HepG2 (cell line): ENCODE measurements at regions not wholly inside any gene's neighbourhood (a gene's known extent, or its start where the extent isn't known, plus 50 kb on each side); places are given as distances from the start of the nearest gene placed in this dataset.

Experiments used
- CTCF ChIP-seq: sonication (generic); formaldehyde crosslinking; IDR thresholded peaks from 2 replicates; pipeline ENCODE4 v1.5.0; 2020; ENCODE audit warnings: mild to moderate bottlenecking, missing genetic modification reagents, moderate library complexity
- EZH2 ChIP-seq: conservative IDR thresholded peaks from 2 replicates; pipeline ENCODE4 v1.6.1; 2012; ENCODE audit warnings: mild to moderate bottlenecking, low read depth, low read length, moderate library complexity
- FOXP4 ChIP-seq: sonication (generic); formaldehyde crosslinking; IDR thresholded peaks from 2 replicates; pipeline ENCODE4 v1.4.0; 2020; ENCODE audit warnings: missing genetic modification reagents
- HNF1A ChIP-seq, 2 experiments: sonication (generic) in 1 of 2; formaldehyde crosslinking in 1 of 2; IDR thresholded peaks; 2 replicates each; pipeline versions ENCODE4 v1.4.0 to v1.6.1; 2016 to 2020; ENCODE audit warnings: borderline replicate concordance in 1 of 2, low read depth in 1 of 2, mild to moderate bottlenecking in 1 of 2, missing genetic modification reagents in 1 of 2
- MAZ ChIP-seq, 2 experiments: sonication (generic) in 1 of 2; formaldehyde crosslinking in 1 of 2; IDR thresholded peaks; 2 replicates each; pipeline versions ENCODE4 v1.5.0 to v1.6.1; 2012 to 2020; ENCODE audit warnings: low read depth in 2 of 2, mild to moderate bottlenecking in 2 of 2, borderline replicate concordance in 1 of 2, improper control_type of control experiment in 1 of 2, low read length in 1 of 2, missing genetic modification reagents in 1 of 2, moderate library complexity in 1 of 2
- RARA ChIP-seq: IDR thresholded peaks from 2 replicates; pipeline ENCODE4 v1.6.1; 2016; ENCODE audit warnings: missing genetic modification reagents, missing compliant biosample characterization
- SAP130 ChIP-seq: IDR thresholded peaks from 2 replicates; pipeline ENCODE4 v1.6.1; 2016; ENCODE audit warnings: low read depth
- SOX13 ChIP-seq, 3 experiments: fragments of 450-650 bp in 1 of 3; sonication (generic) in 1 of 3; formaldehyde crosslinking in 1 of 3; IDR thresholded peaks in 2 of 3; conservative IDR thresholded peaks in 1 of 3; 2 replicates each; pipeline versions ENCODE4 v1.5.0 to v1.6.1; 2016 to 2020; ENCODE audit warnings: antibody characterized with exemption in 1 of 3, mild to moderate bottlenecking in 1 of 3, missing compliant biosample characterization in 1 of 3, missing genetic modification reagents in 1 of 3, moderate library complexity in 1 of 3
- ZNF629 ChIP-seq: sonication (generic); formaldehyde crosslinking; conservative IDR thresholded peaks from 2 replicates; pipeline ENCODE4 v1.5.0; 2020; ENCODE audit warnings: missing genetic modification reagents

GRCh38 chr3:191119415-191120295 is 79.4 kb upstream of the OSTN start (continued):
- TF ChIP-seq CTCF (no peak), EZH2 (no peak), MAZ (IDR thresholded peaks at IDR 0.05; ENCODE audit: borderline replicate concordance, low read depth, low read length) (no peak), MAZ (CRISPR knock-in tag; IDR thresholded peaks at IDR 0.05; ENCODE audit: low read depth) (no peak), RARA (CRISPR knock-in tag) (peak; percentile 8; the same call in 1 of the 2 replicates), ZNF629 (CRISPR knock-in tag) (peak; percentile 71), HNF1A (IDR thresholded peaks at IDR 0.05; ENCODE audit: low read depth) (peak; percentile 43; the same call in 1 of the 2 replicates), HNF1A (CRISPR knock-in tag; IDR thresholded peaks at IDR 0.05; ENCODE audit: borderline replicate concordance) (peak; percentile 26; the same call in 1 of the 2 replicates), FOXP4 (CRISPR knock-in tag) (peak; percentile 27; the same call in 1 of the 2 replicates), SOX13 (IDR thresholded peaks at IDR 0.05) (no peak), SOX13 (CRISPR knock-in tag; conservative IDR thresholded peaks at IDR 0.05 in 1 of 2, IDR thresholded peaks at IDR 0.05 in 1 of 2) (peak in 1 of 2 experiments; percentile 73; a peak in 1 of 4 replicates), SAP130 (0 out of 2 replicates have a peak, but pooled peaks have one; percentile 30)
